Mammary epithelial cell (primary cell): ENCODE measurements at regions not wholly inside any gene's neighbourhood (a gene's known extent, or its start where the extent isn't known, plus 50 kb on each side); places are given as distances from the start of the nearest gene placed in this dataset.
"Not testable (repeated sequence)": the region's sequence is repeated elsewhere in the genome, so short reads cannot be mapped to it uniquely, and the experiment has no call there.

Source experiments
- EZH2 ChIP-seq: IDR thresholded peaks from 2 replicates; pipeline ENCODE4 v1.6.1; 2012; ENCODE audit warnings: low read length, inconsistent platforms, borderline replicate concordance
- TF ChIP-seq, protein P1 (sequence below), 2 donors: IDR thresholded peaks in 1 of 2; conservative IDR thresholded peaks in 1 of 2; 2 replicates each; pipeline ENCODE4 v1.5.1; 2011 to 2012; ENCODE audit warnings: inconsistent platforms in 2 of 2, low read length in 2 of 2, mild to moderate bottlenecking in 2 of 2, control low read depth in 1 of 2, low read depth in 1 of 2; ENCODE audit not compliant: insufficient read depth in 1 of 2; ENCODE audit errors: extremely low read depth in 1 of 2

DNA sequence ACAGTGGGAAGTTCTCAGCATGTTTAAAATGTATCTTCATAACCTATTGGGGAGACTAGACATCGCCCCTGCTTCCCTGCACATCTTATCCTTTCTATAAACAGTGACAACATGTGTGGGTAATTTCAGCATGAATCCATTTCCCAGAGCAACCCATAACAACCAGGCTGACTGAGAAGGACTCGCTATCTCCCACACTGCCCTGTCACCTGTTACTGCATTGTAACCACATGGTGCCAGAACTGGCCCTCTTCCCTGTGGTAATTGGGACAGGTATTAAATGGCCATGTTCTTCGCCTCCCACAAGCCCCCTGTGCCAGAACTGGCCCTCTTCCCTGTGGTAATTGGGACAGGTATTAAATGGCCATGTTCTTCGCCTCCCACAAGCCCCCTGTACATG lies 71.5 kb upstream of the PPARGC1A start:
- TF ChIP-seq, protein P1, sequence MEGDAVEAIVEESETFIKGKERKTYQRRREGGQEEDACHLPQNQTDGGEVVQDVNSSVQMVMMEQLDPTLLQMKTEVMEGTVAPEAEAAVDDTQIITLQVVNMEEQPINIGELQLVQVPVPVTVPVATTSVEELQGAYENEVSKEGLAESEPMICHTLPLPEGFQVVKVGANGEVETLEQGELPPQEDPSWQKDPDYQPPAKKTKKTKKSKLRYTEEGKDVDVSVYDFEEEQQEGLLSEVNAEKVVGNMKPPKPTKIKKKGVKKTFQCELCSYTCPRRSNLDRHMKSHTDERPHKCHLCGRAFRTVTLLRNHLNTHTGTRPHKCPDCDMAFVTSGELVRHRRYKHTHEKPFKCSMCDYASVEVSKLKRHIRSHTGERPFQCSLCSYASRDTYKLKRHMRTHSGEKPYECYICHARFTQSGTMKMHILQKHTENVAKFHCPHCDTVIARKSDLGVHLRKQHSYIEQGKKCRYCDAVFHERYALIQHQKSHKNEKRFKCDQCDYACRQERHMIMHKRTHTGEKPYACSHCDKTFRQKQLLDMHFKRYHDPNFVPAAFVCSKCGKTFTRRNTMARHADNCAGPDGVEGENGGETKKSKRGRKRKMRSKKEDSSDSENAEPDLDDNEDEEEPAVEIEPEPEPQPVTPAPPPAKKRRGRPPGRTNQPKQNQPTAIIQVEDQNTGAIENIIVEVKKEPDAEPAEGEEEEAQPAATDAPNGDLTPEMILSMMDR (conservative IDR thresholded peaks at IDR 0.05 in 1 of 2, IDR thresholded peaks at IDR 0.05 in 1 of 2; ENCODE audit: extremely low read depth in 1 of 2, insufficient read depth in 1 of 2, low read depth in 1 of 2, low read length in 2 of 2) = not testable (repeated sequence)
- not testable (repeated sequence) for TF ChIP-seq EZH2
